B cell (primary cell): ENCODE measurements at regions not wholly inside any gene's neighbourhood (a gene's known extent, or its start where the extent isn't known, plus 50 kb on each side); places are given as distances from the start of the nearest gene placed in this dataset.

Experiments
- EZH2 ChIP-seq: IDR thresholded peaks from 2 replicates; pipeline ENCODE4 v1.6.1; 2012; ENCODE audit warnings: borderline replicate concordance, low read depth, mild to moderate bottlenecking, moderate library complexity, low read length; ENCODE audit not compliant: insufficient read depth, poor library complexity, severe bottlenecking
- TF ChIP-seq, protein P1 (sequence below): fragments of 200-600 bp; IDR thresholded peaks from one replicate; pipeline ENCODE4 v1.8.0; 2022; ENCODE audit warnings: antibody characterized with exemption, mild to moderate bottlenecking

DNA sequence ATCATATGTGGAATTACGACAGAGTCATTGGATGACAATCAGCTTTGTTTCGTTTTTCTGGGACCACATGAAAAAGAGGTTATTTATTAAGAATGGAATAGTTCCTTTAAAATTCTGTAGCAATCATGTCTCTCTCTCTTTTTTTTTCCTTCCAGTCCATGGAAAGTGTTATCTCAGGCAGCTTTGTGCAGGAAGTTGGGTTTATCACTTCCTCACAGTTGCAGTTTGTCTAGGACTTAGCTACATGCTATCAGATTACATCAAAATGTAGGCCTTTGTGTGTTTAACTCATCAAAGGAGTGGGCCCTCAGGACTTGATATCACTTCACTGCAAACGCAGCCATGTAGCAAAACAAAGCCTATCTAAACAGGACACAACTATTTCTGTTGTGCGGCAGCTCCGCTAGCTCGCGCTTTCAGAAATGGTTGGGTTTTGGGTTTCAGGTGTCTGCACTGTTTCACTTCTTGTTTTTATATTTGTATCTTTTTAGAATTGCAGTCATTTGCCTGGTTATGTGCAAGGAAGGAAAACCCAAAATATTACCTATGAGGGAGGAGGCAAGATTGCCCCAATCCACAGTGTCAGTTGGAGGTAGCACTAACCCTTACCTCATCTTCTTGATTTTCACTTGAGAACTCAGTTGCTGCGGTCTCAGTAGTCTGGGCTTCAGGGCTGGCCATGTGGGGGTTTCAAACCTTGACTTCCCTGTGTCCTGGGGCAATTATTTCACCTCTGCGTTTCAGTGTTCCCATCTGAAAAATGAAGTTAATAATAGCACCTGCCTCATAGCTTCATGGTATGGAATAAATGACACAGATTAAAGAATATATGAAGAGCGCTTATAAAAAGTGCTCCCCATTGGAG lies 66.7 kb downstream of the HHEX start:
- TF ChIP-seq, protein P1, sequence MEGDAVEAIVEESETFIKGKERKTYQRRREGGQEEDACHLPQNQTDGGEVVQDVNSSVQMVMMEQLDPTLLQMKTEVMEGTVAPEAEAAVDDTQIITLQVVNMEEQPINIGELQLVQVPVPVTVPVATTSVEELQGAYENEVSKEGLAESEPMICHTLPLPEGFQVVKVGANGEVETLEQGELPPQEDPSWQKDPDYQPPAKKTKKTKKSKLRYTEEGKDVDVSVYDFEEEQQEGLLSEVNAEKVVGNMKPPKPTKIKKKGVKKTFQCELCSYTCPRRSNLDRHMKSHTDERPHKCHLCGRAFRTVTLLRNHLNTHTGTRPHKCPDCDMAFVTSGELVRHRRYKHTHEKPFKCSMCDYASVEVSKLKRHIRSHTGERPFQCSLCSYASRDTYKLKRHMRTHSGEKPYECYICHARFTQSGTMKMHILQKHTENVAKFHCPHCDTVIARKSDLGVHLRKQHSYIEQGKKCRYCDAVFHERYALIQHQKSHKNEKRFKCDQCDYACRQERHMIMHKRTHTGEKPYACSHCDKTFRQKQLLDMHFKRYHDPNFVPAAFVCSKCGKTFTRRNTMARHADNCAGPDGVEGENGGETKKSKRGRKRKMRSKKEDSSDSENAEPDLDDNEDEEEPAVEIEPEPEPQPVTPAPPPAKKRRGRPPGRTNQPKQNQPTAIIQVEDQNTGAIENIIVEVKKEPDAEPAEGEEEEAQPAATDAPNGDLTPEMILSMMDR: no peak
- TF ChIP-seq EZH2: no peak
